Stomach (tissue), 4 donors: ENCODE measurements at regions not wholly inside any gene's neighbourhood (a gene's known extent, or its start where the extent isn't known, plus 50 kb on each side); places are given as distances from the start of the nearest gene placed in this dataset.

Source experiments
- EP300 ChIP-seq: sonication (generic); formaldehyde crosslinking; IDR thresholded peaks from one replicate; pipeline ENCODE4 v1.6.1; 2017; ENCODE audit warnings: antibody characterized with exemption
- POLR2A ChIP-seq, 4 donors: fragments of 450-650 bp; IDR thresholded peaks; one replicate each; pipeline ENCODE4 v1.6.1; 2016; ENCODE audit warnings: antibody characterized with exemption in 4 of 4, control low read depth in 2 of 4, mild to moderate bottlenecking in 1 of 4, moderate library complexity in 1 of 4
- TF ChIP-seq, protein P1 (sequence below), 7 experiments: fragments of 450-650 bp in 4 of 7; fragments of 200-600 bp in 3 of 7; sonication (generic) in 3 of 7; IDR thresholded peaks; one replicate each; pipeline ENCODE4 v1.5.1; 2016 to 2019; ENCODE audit warnings: antibody characterized with exemption in 7 of 7, control low read depth in 2 of 7, mild to moderate bottlenecking in 1 of 7

DNA sequence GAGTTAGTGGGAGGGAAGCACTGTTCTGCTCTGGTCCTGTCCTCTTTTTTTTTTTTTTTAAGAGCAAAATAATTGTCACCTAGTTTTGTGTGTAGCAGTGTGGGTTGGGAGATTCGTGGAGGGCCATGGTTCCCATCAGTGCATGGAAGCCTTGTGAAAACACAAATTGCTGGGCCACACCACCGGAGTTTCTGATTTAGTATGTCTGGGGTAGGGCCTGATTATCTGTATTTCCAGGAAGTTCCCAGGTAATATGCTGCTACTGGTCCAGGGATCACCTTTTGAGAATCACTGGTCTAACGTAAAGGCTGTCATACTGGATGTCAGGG lies 191.3 kb downstream of the GATA3 start:
- TF ChIP-seq EP300: no peak
- no peak for TF ChIP-seq POLR2A (IDR thresholded peaks at IDR 0.05)
- TF ChIP-seq, protein P1, sequence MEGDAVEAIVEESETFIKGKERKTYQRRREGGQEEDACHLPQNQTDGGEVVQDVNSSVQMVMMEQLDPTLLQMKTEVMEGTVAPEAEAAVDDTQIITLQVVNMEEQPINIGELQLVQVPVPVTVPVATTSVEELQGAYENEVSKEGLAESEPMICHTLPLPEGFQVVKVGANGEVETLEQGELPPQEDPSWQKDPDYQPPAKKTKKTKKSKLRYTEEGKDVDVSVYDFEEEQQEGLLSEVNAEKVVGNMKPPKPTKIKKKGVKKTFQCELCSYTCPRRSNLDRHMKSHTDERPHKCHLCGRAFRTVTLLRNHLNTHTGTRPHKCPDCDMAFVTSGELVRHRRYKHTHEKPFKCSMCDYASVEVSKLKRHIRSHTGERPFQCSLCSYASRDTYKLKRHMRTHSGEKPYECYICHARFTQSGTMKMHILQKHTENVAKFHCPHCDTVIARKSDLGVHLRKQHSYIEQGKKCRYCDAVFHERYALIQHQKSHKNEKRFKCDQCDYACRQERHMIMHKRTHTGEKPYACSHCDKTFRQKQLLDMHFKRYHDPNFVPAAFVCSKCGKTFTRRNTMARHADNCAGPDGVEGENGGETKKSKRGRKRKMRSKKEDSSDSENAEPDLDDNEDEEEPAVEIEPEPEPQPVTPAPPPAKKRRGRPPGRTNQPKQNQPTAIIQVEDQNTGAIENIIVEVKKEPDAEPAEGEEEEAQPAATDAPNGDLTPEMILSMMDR (IDR thresholded peaks at IDR 0.05): no peak
